ENCODE measurements at regions not wholly inside any gene's neighbourhood (a gene's known extent, or its start where the extent isn't known, plus 50 kb on each side); places are given as distances from the start of the nearest gene placed in this dataset.

- DNase-seq (ENCODE audit: low read depth in 2 of 3, low spot score in 2 of 3): no peak
These were observed 407.0 kb upstream of the RGMA start for GRCh38 chr15:93495799-93496637.

GRCh38 chr15:93493172-93493571, 404.2 kb upstream of the RGMA start:
- no peak for DNase-seq (ENCODE audit: low read depth in 2 of 3, low spot score in 2 of 3)

GRCh38 chr15:93491291-93491690, 402.3 kb upstream of the RGMA start:
- no peak for DNase-seq (ENCODE audit: low read depth in 2 of 3, low spot score in 2 of 3)

- DNase-seq (ENCODE audit: low read depth in 2 of 3, low spot score in 2 of 3): no peak
These were observed 399.3 kb upstream of the RGMA start for GRCh38 chr15:93488296-93488713.

GRCh38 chr15:93486407-93487117, 397.6 kb upstream of the RGMA start:
- DNase-seq (ENCODE audit: low read depth in 2 of 3, low spot score in 2 of 3): no peak

GRCh38 chr15:93485438-93486327, 396.7 kb upstream of the RGMA start:
- DNase-seq (ENCODE audit: low read depth in 2 of 3, low spot score in 2 of 3): no peak

GRCh38 chr15:93483923-93484322, 394.9 kb upstream of the RGMA start:
- DNase-seq (ENCODE audit: low read depth in 2 of 3, low spot score in 2 of 3): no peak

DNA sequence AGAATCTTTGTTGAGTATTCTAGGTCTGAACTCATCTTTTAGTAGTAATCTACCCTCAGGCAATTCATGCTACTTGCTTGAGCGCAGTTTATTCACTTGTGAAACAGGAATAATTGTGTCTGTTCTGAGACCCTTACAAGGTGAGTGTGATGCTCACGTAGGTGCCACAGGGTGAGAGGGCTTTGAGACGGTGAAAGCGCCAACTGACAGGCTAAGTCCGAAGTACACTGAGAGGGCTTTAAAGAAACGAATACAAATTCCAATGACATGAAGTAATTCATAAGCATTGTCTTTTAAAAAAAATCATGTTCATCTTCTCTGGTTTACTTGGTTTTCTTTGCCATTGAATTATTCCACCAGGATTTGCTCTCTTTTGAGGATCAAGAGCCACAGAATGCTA, 393.7 kb upstream of the RGMA start:
- DNase-seq (ENCODE audit: low read depth in 2 of 3, low spot score in 2 of 3): no peak

- DNase-seq (ENCODE audit: low read depth in 2 of 3, low spot score in 2 of 3): no peak
These were observed 390.7 kb upstream of the RGMA start for GRCh38 chr15:93479715-93480114.

GRCh38 chr15:93478947-93479346, 389.9 kb upstream of the RGMA start:
- DNase-seq (ENCODE audit: low read depth in 2 of 3, low spot score in 2 of 3): no peak

GRCh38 chr15:93477721-93478120, 388.7 kb upstream of the RGMA start:
- no peak for DNase-seq (ENCODE audit: low read depth in 2 of 3, low spot score in 2 of 3)

- DNase-seq (ENCODE audit: low read depth in 2 of 3, low spot score in 2 of 3): no peak
These were observed 388.2 kb upstream of the RGMA start for GRCh38 chr15:93477188-93477587.

- no peak for DNase-seq (ENCODE audit: low read depth in 2 of 3, low spot score in 2 of 3)
These were observed 387.6 kb upstream of the RGMA start for GRCh38 chr15:93476491-93477177.

DNA sequence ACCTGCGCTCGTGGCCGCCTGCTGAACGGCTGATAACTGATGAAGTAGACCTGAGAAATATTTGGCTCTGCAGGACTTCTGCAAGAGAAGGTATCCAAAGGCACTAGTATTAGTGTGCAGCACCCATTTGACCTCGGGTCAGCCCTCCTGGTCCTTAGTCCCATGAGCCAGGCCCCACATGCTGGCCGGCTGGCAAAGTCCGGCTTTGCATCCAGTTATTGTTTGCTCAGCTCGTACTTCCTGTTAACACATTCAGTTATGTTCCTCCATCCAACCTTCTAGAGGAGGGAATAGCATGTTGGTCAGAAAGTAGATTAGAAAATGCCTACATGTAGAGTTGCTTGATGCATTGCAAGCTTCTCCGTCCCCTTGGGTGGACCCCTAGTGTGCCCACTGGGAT, 385.7 kb upstream of the RGMA start:
- DNase-seq (ENCODE audit: low read depth in 2 of 3, low spot score in 2 of 3): no peak

- DNase-seq (ENCODE audit: low read depth in 2 of 3, low spot score in 2 of 3): no peak
These were observed 381.0 kb upstream of the RGMA start for GRCh38 chr15:93469994-93470393.

DNA sequence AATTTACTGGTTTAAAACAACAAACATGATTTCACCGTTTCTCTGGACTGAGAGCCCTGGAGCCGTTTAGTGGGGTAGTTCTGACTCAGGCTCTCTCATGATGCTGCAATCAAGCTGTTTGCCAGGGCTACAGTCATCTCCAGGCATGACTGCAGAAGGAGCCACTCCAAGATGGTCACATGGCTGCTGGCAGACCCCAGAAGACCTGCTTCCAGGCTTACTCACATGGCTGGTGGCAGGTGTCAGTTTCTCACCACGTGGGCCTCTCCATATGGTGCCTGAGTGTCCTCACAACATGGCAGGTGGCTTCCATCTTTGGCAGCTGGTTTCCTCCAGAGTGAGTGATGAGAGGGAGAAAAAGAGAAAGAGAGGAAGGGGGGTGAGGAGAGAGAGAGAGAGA, 378.3 kb upstream of the RGMA start:
- DNase-seq (ENCODE audit: low read depth in 2 of 3, low spot score in 2 of 3): no peak

DNA sequence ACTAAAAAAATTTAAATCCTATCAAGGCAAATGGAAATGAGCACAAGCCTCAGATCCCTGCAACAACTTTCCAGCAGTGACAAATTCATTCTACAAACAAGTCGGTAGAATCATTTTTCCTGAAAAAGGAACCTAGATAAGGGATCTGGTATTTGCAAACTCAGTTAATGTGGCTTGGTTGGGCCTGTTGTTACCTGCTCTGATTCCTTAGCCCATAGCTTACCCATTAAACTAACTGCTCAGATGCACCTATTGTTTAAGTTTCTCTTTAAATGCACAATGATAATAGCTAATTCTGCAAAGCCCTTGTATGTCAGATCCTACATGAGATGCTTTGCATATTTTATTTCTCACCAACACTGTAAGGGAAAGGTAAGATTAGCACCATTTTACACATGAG, 377.4 kb upstream of the RGMA start:
- DNase-seq (ENCODE audit: low read depth in 2 of 3, low spot score in 2 of 3): no peak

DNA sequence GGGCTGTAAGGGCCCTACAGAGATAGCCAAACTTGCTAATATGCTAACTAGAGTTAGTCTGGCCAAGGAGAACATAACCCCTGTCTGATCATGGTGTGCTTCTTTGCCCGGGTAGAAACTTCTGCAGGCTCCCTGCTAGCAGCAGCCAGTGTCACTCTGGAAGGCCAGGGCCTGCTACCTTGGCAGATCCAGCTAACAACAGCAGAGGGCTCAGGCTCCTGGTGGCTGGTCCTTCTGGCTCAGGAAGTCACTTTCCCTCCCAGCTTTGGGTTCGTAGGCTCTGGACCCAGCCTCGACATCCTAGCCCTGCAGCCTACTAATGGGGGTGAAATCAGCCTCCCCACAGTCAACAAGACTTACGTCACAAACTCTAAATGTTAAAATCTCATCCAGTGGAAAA, 373.7 kb upstream of the RGMA start:
- DNase-seq (ENCODE audit: low read depth in 2 of 3, low spot score in 2 of 3): no peak

- no peak for DNase-seq (ENCODE audit: low read depth in 2 of 3, low spot score in 2 of 3)
These were observed 371.7 kb upstream of the RGMA start for GRCh38 chr15:93460717-93461116.

DNA sequence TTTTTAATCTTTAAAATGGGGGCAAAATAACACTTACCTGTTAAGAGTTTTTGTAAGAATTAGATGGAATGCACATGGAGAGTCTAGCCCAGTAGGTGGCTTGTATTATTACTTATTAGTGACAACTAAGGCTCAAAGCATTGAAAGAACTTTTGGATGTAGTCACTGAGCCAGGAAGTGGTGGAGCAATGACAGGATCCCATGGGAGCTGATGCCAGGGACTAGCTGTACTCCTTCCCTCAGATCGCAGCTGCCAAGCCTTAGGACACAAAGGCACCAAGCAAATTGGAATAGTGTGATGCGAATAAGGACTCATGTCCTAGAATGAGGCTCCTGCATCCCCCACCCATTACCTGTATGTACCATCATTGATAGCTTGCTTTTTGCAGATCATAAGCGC, 370.4 kb upstream of the RGMA start:
- DNase-seq (ENCODE audit: low read depth in 2 of 3, low spot score in 2 of 3): no peak

GRCh38 chr15:93458597-93458996, 369.6 kb upstream of the RGMA start:
- no peak for DNase-seq (ENCODE audit: low read depth in 2 of 3, low spot score in 2 of 3)
